Neural progenitor cell (in vitro differentiated cells): ENCODE measurements at regions not wholly inside any gene's neighbourhood (a gene's known extent, or its start where the extent isn't known, plus 50 kb on each side); places are given as distances from the start of the nearest gene placed in this dataset.

ENCODE experiments used
- EZH2 ChIP-seq: fragments of 200-600 bp; sonication (generic); IDR thresholded peaks from 2 replicates; pipeline ENCODE4 v1.6.1; 2017; ENCODE audit warnings: antibody characterized with exemption, mild to moderate bottlenecking, moderate library complexity
- TF ChIP-seq, protein P1 (sequence below): fragments of 200-600 bp; sonication (generic); IDR thresholded peaks from 2 replicates; pipeline ENCODE4 v1.5.1; 2017; ENCODE audit warnings: antibody characterized with exemption, mild to moderate bottlenecking

DNA sequence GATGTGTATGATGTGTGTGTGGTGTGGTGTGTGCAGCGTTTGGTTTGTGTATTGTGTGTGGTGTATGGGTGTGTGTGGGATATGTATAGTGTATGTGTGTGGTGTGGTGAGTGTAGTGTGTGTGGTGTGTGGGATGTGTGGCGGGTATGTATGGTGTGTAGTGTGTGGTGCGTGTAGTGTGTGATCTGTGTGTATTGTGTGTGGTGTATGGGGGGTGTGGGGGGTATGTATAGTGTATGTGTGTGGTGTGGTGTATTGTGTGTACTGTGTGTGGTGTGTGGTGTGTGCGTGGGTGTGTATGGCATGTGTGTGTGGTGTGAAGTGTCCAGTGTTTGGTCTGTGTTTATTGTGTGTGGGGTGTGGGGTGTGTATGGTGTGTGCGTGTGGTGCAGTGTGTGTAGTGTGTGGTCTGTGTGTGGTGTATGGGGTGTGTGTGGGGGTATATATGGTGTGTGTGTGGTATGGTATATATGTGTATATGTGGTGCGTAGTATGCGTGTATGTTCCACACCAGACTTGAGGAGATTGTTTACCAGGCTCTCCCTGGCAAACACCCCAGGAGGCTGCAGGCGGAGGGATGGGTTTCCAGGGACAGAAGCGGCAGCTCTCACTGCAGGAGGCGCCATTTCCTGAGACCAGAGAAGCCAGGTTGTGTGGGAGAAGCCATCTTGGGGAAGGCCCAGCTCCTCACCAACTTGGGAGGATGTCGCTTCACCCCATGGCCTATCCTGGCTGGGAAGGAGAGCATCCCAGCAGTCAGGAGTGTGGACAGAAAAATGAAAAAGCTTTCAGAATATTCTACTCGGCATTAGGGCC, 138.1 kb downstream of the NXNL2 start:
- TF ChIP-seq EZH2: no peak
- TF ChIP-seq, protein P1, sequence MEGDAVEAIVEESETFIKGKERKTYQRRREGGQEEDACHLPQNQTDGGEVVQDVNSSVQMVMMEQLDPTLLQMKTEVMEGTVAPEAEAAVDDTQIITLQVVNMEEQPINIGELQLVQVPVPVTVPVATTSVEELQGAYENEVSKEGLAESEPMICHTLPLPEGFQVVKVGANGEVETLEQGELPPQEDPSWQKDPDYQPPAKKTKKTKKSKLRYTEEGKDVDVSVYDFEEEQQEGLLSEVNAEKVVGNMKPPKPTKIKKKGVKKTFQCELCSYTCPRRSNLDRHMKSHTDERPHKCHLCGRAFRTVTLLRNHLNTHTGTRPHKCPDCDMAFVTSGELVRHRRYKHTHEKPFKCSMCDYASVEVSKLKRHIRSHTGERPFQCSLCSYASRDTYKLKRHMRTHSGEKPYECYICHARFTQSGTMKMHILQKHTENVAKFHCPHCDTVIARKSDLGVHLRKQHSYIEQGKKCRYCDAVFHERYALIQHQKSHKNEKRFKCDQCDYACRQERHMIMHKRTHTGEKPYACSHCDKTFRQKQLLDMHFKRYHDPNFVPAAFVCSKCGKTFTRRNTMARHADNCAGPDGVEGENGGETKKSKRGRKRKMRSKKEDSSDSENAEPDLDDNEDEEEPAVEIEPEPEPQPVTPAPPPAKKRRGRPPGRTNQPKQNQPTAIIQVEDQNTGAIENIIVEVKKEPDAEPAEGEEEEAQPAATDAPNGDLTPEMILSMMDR: no peak
